ENCODE measurements at regions not wholly inside any gene's neighbourhood (a gene's known extent, or its start where the extent isn't known, plus 50 kb on each side); places are given as distances from the start of the nearest gene placed in this dataset.
"Not testable (repeated sequence)": the region's sequence is repeated elsewhere in the genome, so short reads cannot be mapped to it uniquely, and the experiment has no call there.

- ATAC-seq, result no peak
- peaks cover 43% of the 10 kb centered on the region for H3K27me3 Mint-ChIP-seq
- H3K27ac Mint-ChIP-seq, result no peak overlapping the region
- no peaks in the 10 kb centered on the region for H3K9me3 Mint-ChIP-seq
- no peak overlapping the region for H3K4me3 Mint-ChIP-seq
- H3K36me3 Mint-ChIP-seq, result no peaks in the 10 kb centered on the region
- H3K4me1 Mint-ChIP-seq, result peaks cover 6% of the 10 kb centered on the region
Measured at GRCh38 chr3:126292318-126293070, 64.7 kb downstream of the KLF15 start.

- no peaks in the 10 kb centered on the region for H3K9me3 Mint-ChIP-seq
- no peak for ATAC-seq
- no peaks in the 10 kb centered on the region for H3K36me3 Mint-ChIP-seq
- peaks cover 6% of the 10 kb centered on the region for H3K4me1 Mint-ChIP-seq
- H3K27ac Mint-ChIP-seq, result no peak overlapping the region
- H3K27me3 Mint-ChIP-seq, result peaks cover 52% of the 10 kb centered on the region
- H3K4me3 Mint-ChIP-seq, result no peak overlapping the region
Measured at GRCh38 chr3:126291537-126291936, 65.7 kb downstream of the KLF15 start.

- ATAC-seq, result no peak
Measured at GRCh38 chr3:126291061-126291460, 66.1 kb downstream of the KLF15 start.

DNA sequence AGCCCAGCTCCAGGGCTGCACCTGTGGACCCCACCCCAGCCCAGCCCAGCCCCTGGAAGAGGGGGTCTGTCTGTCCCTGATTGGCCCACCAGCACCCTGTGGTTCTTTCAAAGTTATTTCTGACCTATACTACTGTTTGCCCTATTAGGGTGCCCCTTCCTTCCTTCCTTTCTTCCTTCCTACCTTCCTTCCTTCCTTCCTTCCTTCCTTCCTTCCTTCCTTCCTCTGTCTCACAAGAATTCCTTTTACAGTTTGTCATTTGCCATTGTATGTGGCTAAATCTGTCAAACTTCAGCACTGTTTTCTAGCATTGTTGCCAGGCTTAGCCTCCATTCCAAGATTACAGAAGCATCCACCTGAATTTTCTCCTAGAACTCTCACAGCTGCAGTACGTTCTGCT, 66.9 kb downstream of the KLF15 start:
- H3K27ac Mint-ChIP-seq, result no peak overlapping the region
- H3K9me3 Mint-ChIP-seq, result no peaks in the 10 kb centered on the region
- H3K27me3 Mint-ChIP-seq, result peaks cover 63% of the 10 kb centered on the region
- peaks cover 6% of the 10 kb centered on the region for H3K4me1 Mint-ChIP-seq
- ATAC-seq, result no peak
- no peak overlapping the region for H3K4me3 Mint-ChIP-seq
- no peaks in the 10 kb centered on the region for H3K36me3 Mint-ChIP-seq

More at GRCh38 chr3:126291061-126291460, 66.1 kb downstream of the KLF15 start:
- Mint-ChIP-seq H3K9me3 (no peaks in the 10 kb centered on the region), H3K27ac (no peak overlapping the region), H3K36me3 (no peaks in the 10 kb centered on the region), H3K4me3 (no peak overlapping the region), H3K27me3 (peaks cover 57% of the 10 kb centered on the region), H3K4me1 (peaks cover 6% of the 10 kb centered on the region)

- Mint-ChIP-seq H3K27me3 (peaks cover 63% of the 10 kb centered on the region), H3K9me3 (no peaks in the 10 kb centered on the region), H3K4me3 (no peak overlapping the region)
Measured at GRCh38 chr3:126289096-126289495, 68.1 kb downstream of the KLF15 start.

GRCh38 chr3:126288314-126288713, 68.9 kb downstream of the KLF15 start:
- Mint-ChIP-seq H3K4me1 (peaks cover 6% of the 10 kb centered on the region), H3K9me3 (no peaks in the 10 kb centered on the region), H3K27ac (no peak overlapping the region), H3K36me3 (no peaks in the 10 kb centered on the region), H3K4me3 (no peak overlapping the region), H3K27me3 (peaks cover 63% of the 10 kb centered on the region)
- no peak for ATAC-seq

More at GRCh38 chr3:126289096-126289495, 68.1 kb downstream of the KLF15 start:
- Mint-ChIP-seq H3K36me3 (no peaks in the 10 kb centered on the region), H3K4me1 (peaks cover 6% of the 10 kb centered on the region), H3K27ac (no peak overlapping the region)
- ATAC-seq, result no peak

DNA sequence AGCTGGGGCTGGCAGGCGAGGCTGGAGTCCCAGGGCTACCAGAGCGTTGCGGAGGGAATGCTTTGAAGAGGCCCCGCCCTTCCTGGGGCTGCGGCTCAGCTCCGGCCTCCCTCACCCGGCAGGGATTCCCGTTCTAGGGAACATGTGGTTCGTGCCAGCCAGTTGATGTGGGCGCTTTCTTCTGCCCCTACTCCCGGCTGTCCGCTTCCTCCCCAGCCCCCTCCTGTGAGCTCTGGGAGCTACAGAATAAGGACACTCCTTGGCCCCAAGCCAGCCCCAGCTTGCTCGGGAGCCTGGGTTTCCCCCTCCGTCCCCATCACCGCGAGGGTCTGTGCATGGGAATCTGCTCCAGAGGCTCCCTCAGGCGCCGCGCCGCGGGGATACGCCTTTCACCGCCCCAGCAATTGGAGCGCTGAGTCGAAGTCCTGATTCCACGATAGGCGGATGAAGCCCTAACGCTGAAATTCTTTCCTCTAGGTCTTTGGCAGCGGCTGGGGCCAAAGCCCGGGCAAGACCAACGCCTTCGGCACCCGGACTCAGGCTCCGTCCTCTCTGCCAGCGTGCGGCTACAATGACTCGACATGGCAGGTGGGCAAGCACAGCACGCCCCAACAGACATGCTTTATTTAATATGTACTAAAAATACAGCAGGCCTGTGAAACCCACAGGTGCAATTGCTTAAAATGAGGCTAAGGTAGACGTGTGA, 69.5 kb downstream of the KLF15 start:
- Mint-ChIP-seq H3K36me3 (no peaks in the 10 kb centered on the region), H3K9me3 (no peaks in the 10 kb centered on the region), H3K4me1 (peaks cover 6% of the 10 kb centered on the region), H3K4me3 (peak overlapping the region; percentile 7), H3K27ac (no peak overlapping the region), H3K27me3 (peaks cover 58% of the 10 kb centered on the region)
- no peak for ATAC-seq

GRCh38 chr3:126287171-126287535, 70.1 kb downstream of the KLF15 start:
- Mint-ChIP-seq H3K27ac (no peak overlapping the region), H3K4me3 (no peak overlapping the region), H3K27me3 (peaks cover 53% of the 10 kb centered on the region), H3K36me3 (no peaks in the 10 kb centered on the region), H3K4me1 (peaks cover 6% of the 10 kb centered on the region), H3K9me3 (no peaks in the 10 kb centered on the region)
- no peak for ATAC-seq

DNA sequence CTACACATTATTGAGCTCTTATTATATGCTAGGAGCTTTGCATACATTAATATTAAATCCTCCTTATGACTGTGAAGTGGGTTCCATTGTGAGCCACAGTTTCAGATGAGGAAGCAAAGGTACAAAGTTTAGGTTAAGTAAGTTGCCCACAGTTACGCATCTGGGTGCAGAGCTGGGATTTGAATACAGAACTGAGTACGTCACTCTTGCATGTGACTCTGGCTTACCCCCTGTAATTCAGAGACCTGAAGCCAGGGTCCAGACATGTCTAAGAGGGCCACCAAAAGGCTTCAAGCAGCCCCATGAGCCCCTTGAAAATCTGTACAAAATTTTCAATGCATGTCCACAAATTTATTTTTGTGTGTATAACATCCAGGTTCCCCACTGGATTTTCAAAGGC, 71.8 kb downstream of the KLF15 start:
- Mint-ChIP-seq H3K36me3 (no peaks in the 10 kb centered on the region), H3K27me3 (peaks cover 51% of the 10 kb centered on the region), H3K4me1 (peaks cover 6% of the 10 kb centered on the region), H3K27ac (no peak overlapping the region), H3K4me3 (no peak overlapping the region), H3K9me3 (no peaks in the 10 kb centered on the region)
- no peak for ATAC-seq

- H3K27ac Mint-ChIP-seq, result no peak overlapping the region
- H3K4me1 Mint-ChIP-seq, result peaks cover 6% of the 10 kb centered on the region
Measured at GRCh38 chr3:126284258-126284904, 72.8 kb downstream of the KLF15 start.

DNA sequence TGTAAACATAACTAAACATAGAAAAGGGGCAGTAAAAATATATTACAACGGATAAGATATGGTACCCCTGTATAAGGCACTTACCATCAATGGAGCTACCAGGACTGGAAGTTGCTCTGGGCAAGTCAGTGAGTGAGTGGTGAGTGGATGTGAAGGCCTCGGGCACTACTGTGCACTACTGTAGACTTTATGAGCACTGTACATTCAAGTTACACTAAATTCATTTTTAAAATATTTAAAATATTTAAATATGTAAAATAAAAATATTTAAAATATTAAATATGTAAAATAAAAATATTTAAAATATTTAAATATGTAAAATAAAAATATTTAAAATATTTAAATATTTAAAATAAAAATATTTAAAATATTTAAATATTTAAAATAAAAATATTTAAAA, 73.6 kb downstream of the KLF15 start:
- ATAC-seq, H3K4me3 Mint-ChIP-seq, H3K9me3 Mint-ChIP-seq, H3K4me1 Mint-ChIP-seq, H3K27ac Mint-ChIP-seq, H3K36me3 Mint-ChIP-seq: not testable (repeated sequence)
- H3K27me3 Mint-ChIP-seq, result peaks cover 53% of the 10 kb centered on the region

More at GRCh38 chr3:126284258-126284904, 72.8 kb downstream of the KLF15 start:
- ATAC-seq, result no peak
- no peak overlapping the region for H3K4me3 Mint-ChIP-seq
- no peaks in the 10 kb centered on the region for H3K9me3 Mint-ChIP-seq
- H3K27me3 Mint-ChIP-seq, result peaks cover 49% of the 10 kb centered on the region
- H3K36me3 Mint-ChIP-seq, result no peaks in the 10 kb centered on the region

- peaks cover 48% of the 10 kb centered on the region for H3K27me3 Mint-ChIP-seq
- ATAC-seq, result no peak
- no peak overlapping the region for H3K27ac Mint-ChIP-seq
- no peaks in the 10 kb centered on the region for H3K4me1 Mint-ChIP-seq
- no peak overlapping the region for H3K4me3 Mint-ChIP-seq
- no peaks in the 10 kb centered on the region for H3K36me3 Mint-ChIP-seq
- H3K9me3 Mint-ChIP-seq, result no peaks in the 10 kb centered on the region
Measured at GRCh38 chr3:126279853-126280252, 77.4 kb downstream of the KLF15 start.

- no peaks in the 10 kb centered on the region for H3K36me3 Mint-ChIP-seq
- no peak overlapping the region for H3K4me3 Mint-ChIP-seq
- H3K9me3 Mint-ChIP-seq, result no peaks in the 10 kb centered on the region
- H3K4me1 Mint-ChIP-seq, result no peaks in the 10 kb centered on the region
- ATAC-seq, result peak; percentile 6
- H3K27me3 Mint-ChIP-seq, result peaks cover 69% of the 10 kb centered on the region
- no peak overlapping the region for H3K27ac Mint-ChIP-seq
Measured at GRCh38 chr3:126277629-126278378, 79.4 kb downstream of the KLF15 start.

- H3K27me3 Mint-ChIP-seq, result peaks cover 57% of the 10 kb centered on the region
- H3K27ac Mint-ChIP-seq, result no peak overlapping the region
- no peak for ATAC-seq
- H3K4me1 Mint-ChIP-seq, result no peaks in the 10 kb centered on the region
- no peaks in the 10 kb centered on the region for H3K9me3 Mint-ChIP-seq
- no peaks in the 10 kb centered on the region for H3K36me3 Mint-ChIP-seq
- no peak overlapping the region for H3K4me3 Mint-ChIP-seq
Measured at GRCh38 chr3:126275620-126275904, 81.6 kb downstream of the KLF15 start.

Data from stimulated activated memory B cell treated with anti-CD40 and anti-IgM and Interleukin-4, amounts not matched to agents 10 μg/mL and 1 μg/mL and 100 μg/mL, for 72 hours (primary cell).